GM18870 (cell line): ENCODE measurements at regions not wholly inside any gene's neighbourhood (a gene's known extent, or its start where the extent isn't known, plus 50 kb on each side); places are given as distances from the start of the nearest gene placed in this dataset.

Experiments used
- ATAC-seq: cut with Tn5 transposase; IDR thresholded peaks from one replicate; pipeline ENCODE4 v1.9.1; 2021; ENCODE audit warnings: moderate library complexity; ENCODE audit not compliant: unreplicated experiment

DNA sequence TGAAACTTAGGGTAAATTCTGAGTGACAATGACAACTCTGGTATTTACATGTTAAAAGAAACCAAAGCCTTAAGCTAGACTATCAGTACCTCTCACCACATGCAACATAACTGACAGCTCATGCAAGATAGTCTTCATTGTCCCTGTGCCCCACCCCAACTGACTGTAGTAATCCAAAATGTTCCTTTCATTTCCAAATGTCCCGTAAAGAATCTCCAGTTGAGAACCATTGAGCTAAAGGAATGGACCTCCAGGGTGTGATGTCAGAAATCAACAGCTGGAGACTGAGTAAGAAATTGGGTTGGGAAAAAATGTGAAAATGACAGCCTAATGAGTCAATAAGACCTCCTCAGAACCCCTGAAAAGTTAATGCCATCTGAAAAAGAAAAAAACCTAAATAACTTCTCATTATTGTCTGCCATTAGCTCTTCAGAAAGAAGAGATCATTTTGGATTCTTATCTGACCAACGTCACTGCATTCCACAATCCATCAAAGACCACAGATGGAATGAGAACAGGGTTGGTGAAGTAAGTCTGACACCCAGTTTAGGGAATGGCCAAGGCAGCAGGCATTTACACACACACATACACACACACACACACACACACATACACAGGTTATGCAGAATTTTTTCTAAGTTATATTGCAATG is 51.7 kb upstream of the ACVR2A start:
- ATAC-seq, result no peak

DNA sequence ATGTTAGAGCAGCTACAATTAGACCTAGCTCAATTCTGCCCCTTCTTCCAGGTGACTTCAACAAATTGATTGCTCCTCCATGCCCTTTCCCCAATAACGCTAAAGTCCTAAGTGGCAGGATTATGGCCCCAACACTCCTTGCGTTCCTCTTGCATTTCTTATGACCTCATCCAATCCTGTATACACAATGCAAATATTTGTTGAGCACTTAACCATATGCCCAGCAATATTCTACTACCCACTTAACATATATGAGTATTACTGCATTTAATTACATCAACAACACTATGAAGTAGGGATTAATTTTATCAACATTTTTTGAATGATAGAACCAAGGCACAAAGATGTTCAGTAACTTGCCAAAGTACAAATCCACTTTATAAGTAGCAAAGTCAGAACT is 54.2 kb upstream of the ACVR2A start:
- no peak for ATAC-seq

DNA sequence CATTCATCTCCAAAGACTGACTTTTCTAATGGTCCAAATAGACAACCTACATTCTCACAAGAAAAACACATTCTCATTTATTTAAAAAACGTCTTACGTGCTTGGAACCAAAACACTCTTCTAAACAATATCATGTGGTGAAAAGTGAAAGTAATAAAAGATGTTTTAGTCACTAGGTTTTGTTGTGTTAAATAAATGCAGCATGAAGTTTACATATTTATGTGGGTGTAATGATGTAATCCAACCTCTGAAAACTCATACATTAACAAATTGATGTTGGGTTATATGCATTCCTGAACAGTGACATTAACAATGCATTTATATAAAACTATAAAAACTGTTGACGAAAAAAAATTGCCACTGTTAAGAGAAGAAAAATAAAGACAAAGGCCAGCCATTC is 55.1 kb upstream of the ACVR2A start:
- ATAC-seq, result no peak

DNA sequence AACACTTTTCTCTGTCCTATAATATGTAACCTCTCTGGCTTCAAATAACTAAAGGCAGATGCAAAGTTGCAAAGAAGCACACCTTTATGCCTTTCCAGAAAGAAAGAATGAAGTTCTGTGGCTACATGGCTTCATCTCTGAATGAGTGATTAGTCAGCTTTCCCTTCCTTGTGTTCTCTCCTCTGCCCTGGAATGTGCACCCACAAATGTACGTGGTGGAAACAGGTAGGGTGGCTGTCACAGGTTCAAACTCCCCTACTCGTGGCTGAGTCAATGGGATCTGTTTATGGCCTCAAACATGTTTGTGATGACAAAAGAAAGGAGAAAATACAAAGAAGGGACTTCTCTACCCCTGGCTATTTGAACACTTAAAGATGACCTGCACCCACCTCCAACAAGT is 55.5 kb upstream of the ACVR2A start:
- ATAC-seq, result no peak

DNA sequence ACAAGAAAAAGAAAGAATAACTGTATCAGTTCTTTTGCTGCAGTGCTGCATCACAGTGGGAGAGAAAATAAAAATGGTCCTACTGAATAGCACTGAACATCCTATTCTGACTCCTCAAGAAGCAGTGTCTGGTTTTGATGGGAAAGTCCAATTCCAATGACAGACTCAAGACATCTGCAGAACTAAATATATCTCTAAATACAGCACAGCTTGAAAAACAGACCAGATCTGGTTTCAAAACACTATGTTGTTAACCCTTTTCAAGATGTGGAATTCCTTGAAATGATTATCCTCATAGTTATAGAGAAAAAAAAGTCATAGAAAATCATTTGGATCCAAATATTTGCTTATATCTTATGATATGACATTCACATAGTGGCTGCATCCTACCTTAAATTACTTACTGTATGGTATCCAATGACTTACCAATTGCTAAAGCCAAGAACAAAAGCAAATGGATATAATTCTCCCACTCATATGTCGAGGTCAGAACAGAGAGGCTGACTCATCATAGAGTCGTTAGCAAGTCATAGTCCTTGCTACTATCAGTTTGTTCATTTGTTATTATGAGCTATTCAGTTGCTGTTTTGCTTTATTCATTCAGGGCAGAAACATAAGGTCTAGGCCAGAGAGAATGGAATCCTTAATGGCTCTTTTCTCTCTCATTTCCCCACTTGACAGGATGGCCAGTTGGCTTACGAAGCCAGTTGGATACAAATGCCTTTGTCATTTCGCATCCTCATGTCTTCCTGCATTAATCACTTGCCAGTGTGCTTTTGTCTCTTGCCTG is 62.5 kb upstream of the ACVR2A start:
- ATAC-seq, result no peak

DNA sequence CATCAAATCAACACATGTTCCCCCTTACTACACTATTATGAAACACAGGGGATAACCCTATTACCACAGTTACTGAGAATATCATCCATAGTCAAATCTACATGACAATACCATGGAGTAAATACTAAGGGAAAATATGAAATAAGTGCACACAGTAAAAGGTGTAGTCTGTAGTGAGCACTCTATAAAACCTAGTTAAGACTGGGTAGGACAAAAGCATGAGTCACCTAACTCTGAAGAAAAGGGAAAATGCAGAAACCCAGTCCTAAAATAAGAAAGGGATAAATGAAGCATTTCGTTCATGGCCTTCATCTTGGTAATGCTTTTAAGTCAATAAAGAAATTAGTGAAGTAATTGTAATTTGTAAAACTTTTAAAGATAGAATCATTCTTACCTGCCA is 65.4 kb upstream of the ACVR2A start:
- ATAC-seq, result no peak

DNA sequence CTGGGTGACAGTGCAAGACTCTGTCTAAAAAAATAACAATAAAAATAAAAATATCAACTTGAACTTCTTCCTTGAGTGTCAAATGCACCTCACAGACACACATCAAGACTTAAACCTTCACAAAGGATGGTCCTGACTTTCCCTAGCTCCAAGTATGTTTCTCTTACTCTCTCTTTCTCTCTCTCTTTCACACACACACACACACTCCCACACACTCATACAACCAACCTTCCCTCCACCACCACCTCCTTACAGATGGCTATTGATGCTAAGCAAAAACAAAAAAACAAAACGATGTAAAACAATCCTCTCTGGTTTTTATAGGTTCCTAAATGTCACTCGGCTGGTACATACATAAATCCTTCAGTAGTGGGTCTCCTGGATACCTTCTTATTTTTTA is 67.4 kb upstream of the ACVR2A start:
- ATAC-seq, result no peak

DNA sequence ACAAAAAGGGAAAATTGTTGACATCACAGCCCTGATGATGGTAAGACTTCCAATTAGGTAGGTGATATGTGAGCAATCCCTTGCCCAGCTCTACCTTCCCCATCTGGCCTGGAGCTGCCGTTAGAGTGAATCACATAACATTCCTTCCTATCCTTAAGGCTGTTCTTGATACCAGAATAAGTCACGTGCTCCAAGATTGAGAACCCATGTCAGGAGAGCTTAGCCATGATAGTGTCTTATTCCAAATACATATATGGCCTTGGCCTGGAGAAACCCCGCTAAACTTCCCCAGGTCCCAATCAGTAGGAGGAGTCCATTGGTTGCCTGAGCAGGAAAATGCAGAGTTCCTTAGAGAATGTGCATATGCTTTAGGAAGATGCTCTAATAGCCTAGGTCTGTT is 70.0 kb upstream of the ACVR2A start:
- no peak for ATAC-seq

DNA sequence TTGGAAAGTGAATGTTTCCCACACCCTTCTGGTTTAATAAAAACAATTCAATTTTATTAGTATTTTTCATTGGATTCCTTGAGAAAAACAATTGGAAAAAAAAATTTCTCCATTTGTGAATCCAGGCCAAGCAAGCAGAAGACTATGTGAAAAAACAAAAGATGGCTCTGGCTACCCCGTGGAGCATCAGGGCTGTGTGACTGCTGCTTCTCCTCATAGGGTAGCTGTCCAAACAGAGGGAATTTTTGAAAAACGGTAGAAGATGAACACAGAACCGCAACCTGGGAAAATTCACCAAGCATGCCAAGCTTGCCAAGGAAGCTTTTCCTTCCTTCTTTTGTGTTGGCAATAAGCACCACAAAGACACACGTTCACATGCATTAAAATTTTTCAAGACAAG is 71.3 kb upstream of the ACVR2A start:
- ATAC-seq, result no peak

DNA sequence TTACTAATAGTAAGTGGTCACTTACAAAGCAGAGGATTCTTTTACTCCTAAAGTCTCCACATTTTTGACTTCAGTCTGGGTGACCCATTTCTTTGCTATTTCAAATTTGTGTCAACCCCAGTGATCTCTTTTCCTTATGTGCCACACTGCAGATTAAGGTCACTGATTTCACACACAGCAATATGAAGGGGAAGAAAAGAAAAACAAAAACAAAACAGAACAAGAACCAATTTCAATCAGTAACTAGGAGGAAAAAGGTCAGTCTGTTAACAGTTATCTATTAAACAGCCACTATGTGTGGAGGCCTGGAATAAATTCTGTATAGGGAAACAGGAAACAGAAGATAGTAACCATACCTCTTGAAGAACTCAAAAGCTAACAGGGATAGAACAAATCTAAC is 72.0 kb upstream of the ACVR2A start:
- no peak for ATAC-seq

DNA sequence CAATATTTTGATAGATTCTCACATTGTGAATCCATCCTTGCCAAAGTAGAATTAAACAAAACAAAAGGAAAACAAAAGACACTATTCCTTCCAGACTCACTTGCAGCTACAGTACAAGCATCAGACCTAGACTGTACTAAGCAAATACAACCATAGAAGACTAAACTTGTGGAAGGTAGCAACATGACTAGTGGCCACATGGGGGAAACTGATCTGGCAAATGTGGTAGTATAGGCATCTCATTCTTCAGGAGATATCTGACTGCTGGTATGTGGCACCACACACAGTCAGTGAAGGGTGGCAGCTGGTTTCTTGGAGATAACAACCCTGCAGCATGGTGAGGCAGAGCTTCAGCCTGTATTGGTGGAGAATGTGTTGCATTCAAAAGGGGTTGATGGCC is 81.0 kb upstream of the ACVR2A start:
- no peak for ATAC-seq

DNA sequence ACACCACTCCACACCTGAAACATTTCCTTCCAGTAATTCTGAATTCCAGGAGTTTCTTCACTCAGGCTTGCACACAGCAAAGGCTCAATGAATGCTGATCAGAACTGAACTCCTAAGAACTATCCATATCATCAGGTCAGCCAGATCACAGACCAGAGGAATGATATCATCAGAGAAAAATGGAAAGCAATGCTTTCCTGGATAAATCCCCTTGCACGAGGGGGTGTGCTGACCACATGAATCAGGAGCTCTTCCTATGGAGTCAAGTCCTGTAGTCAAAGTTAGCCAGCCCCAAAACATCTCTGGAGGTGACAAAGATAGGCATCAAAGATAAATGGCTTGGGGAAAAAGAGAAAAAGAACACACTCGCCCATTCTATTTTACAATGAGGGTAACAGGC is 83.8 kb upstream of the ACVR2A start:
- no peak for ATAC-seq

DNA sequence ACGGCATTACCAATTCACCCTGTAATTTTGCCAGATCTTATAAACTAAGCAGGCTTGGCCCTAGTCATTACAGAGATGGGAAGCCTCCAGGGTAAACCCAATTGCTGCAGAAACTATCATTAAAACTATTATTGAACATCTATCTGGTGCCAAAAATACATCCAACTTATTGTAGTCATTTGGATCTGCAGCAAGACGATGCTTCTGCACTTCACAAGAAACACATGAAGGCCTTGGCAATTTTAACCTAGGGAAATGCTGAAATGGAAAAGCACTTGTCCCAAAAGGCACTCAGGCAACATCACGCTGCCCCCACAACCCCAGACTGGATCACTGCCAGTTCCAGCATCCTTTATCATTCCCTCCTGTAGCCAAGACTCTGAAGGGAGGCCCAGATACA is 85.3 kb upstream of the ACVR2A start:
- no peak for ATAC-seq

DNA sequence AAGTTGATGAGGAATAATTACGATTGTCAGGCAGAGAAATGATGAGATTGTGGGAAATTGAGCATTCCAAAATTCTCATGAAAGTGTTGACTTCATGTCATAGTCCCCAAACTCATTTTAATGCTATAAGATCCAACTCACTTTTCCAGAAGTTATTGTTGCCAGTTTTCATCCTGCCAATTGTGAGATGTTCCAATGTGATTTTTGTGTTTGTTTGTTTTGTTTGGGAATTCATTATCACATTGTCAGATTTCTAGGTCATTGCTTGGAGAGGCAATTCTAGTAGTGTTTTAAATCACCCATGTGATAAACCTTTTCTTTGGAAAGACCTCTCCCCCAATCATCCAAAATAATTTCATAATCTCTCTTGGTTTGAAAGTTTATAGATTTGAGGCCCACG is 86.0 kb upstream of the ACVR2A start:
- no peak for ATAC-seq

DNA sequence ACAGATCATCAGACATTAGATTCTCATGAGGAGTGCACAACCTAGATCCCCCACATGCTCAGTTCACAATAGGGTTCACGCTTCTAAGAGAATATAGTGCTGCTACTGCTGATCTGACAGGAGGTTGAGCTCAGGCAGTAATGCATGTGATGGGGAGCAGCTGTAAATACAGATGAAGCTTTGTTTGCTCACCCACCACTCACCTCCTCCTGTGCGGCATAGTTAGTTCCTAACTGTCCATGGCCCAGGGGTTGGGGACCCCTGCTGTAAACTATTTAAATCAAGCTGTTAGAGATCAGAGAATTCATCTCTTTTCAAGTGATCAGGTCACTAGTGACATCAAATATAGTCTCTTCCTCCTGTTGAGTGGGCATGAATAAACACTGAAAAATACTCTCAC is 88.8 kb upstream of the ACVR2A start:
- ATAC-seq, result no peak

DNA sequence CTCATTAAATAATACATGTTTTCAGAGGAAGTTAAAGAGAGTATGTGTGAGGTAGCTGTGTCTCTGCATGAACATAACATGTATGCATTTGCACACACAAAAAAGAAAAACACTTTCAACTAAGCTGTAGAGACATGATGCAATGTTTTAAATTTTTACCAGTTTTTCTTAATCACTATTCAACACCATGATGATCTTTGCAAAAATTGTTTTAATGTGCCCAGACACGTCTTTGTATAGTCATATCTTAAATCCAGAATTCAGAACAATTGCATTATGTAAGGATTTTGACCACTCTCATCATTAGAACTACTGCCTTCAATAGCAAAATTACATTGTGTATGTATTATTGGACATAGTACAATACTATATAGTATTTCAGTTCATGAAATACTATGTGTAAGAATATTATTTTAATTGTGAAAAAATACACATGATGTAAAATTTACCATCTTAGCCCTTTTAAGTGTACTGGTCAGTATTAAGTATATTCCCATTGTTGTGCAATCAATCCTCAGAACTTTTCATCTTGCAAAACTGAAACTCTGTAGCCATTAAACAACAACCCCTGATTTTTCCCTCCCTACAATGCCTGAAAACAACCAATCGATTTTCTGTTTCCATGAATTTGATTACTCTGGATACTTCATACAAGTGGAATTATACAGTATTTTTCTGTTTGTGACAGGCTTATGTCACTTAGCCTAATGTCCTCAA is 104.5 kb upstream of the ACVR2A start:
- ATAC-seq, result no peak

DNA sequence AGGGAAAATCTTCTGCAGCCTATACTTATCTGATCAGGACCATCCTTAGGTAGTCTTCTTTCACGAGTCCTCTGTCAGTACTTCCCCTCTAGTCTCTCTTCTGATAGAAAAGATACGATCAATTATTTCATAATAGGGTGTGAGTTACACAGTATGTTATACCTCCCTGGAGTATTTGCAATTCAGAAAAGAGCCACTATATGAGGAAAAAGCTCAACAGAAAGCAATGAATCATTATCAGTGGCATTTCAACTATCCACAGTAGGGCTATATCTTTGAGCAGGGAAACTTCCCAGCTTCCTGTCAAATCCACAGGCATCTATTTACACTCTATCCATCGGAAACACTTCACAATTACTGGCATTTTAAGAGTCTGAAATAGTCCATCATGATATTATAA is 105.3 kb upstream of the ACVR2A start:
- ATAC-seq, result no peak

DNA sequence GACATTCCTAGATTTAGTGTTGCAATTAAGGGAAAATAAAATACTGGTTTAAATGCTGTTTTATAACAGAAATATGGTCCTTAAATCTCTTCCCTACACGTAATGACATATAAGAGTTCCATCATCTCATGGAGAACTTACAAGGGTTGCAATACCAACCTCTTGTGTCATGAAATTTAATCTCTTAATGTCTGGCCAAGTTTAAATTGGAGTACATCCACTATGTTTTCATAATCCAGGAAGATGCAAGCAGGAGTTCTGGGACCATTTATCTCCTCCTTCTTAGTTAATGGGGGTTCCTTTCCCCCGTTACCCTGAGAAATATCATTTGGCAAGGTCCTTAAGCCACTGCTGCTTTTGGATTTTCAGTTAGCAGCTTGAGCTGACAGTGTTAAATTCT is 126.0 kb upstream of the ACVR2A start:
- ATAC-seq, result no peak

DNA sequence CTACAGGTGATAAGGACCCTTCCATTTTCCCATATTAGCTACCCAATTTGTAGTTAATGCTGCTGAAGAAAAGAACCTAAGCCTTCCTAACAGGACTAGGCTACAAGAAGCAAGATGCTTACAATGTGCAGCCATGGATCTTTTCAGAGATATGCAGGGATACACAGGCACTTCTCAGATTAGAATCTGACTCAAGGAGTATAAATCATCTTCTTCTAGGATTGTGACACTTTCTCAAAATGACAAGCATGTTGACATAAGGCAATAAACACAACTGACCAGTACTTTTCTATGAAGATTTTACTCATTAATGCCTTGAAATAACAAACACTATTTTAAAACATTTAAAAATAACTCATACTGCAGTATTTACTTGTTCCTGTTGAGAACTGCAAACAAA is 127.9 kb upstream of the ACVR2A start:
- ATAC-seq, result no peak

DNA sequence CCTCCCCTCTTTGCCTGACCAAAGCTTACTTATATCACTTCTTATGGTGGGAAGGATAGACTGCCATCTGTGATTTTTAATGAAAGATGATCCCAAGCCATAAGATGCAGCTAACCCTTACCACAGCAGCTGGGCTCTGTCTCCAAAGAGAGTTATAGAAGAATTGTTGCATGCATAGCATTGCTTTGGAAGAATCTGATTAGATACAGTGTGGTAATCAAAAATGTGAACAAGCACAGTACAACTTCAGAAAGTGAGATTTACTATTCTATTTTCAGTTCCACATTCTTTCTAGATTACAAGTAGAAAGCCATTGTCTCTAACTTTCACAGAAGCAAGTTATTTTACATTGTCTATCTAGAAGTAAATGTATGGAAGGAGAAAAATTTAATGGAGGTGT is 129.0 kb upstream of the ACVR2A start:
- peak; percentile 76 for ATAC-seq

DNA sequence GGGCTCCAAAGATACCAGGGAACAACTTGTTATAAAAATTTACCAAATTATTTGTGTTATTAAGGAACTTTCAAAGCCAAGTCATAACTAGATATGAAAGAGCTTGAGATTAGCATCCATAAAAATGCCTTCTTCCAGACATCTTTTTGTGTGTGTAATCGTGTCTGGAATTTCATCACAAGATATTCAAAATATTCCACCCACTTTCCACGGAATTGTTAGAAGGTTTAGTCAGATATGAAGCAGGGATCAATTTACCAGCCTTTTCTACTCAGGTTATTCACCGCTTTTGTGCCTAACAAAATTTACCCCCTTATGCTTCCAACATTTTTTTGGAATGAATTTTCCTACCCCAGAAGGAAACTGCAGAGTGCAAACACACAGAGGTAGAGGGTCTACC is 130.2 kb upstream of the ACVR2A start:
- no peak for ATAC-seq

DNA sequence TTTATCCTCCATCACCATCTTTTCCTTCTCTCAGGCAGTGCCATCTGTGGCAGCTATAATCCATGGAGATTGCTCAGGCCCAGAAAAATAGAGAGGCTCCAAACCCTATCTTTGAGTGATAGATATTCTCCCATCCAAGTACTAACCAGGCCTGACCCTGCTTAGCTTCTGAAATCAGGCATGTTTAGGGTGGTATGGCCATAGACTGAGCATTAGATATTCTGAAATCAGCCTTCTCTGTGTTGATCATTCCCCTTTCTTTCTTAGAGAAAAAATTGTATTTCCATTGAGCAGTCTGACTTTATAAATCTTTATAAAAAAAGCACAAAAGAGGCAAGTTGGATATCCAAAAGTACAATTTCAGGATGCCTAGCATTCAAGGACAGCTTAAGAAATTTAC is 131.5 kb upstream of the ACVR2A start:
- no peak for ATAC-seq
